Thymus (tissue), 11 donors: ENCODE measurements at regions not wholly inside any gene's neighbourhood (a gene's known extent, or its start where the extent isn't known, plus 50 kb on each side); places are given as distances from the start of the nearest gene placed in this dataset.

Experiments used
- DNase-seq, 9 donors: peaks; one replicate each; pipeline ENCODE4 v3.0.0-alpha.2; 2013; ENCODE audit warnings: low spot score in 9 of 9, low read depth in 6 of 9, missing footprints in 1 of 9
- H3K27ac ChIP-seq, 2 donors: one replicate each; pipeline ENCODE4 v1.5.1; 2013; ENCODE audit warnings: control low read depth in 1 of 2, low read depth in 1 of 2, low read length in 1 of 2, mild to moderate bottlenecking in 1 of 2, moderate library complexity in 1 of 2
- H3K27me3 ChIP-seq, 2 donors: one replicate each; pipeline ENCODE4 v1.5.1; 2013; ENCODE audit warnings: low read length in 1 of 2; ENCODE audit not compliant: control insufficient read depth in 2 of 2, insufficient read depth in 1 of 2
- H3K36me3 ChIP-seq, 2 donors: one replicate each; pipeline ENCODE4 v1.5.1; 2013; ENCODE audit warnings: low read length in 1 of 2, mild to moderate bottlenecking in 1 of 2, moderate library complexity in 1 of 2; ENCODE audit not compliant: control insufficient read depth in 2 of 2, insufficient read depth in 2 of 2
- H3K4me1 ChIP-seq, 2 donors: one replicate each; pipeline ENCODE4 v1.5.1; 2013; ENCODE audit warnings: low read length in 2 of 2; ENCODE audit not compliant: control insufficient read depth in 2 of 2, insufficient read depth in 2 of 2
- H3K4me3 ChIP-seq, 2 donors: one replicate each; pipeline ENCODE4 v1.5.1; 2013; ENCODE audit warnings: low read length in 2 of 2, control low read depth in 1 of 2, mild to moderate bottlenecking in 1 of 2
- H3K9me3 ChIP-seq, 2 donors: one replicate each; pipeline ENCODE4 v1.5.1; 2013; ENCODE audit warnings: low read length in 1 of 2, mild to moderate bottlenecking in 1 of 2; ENCODE audit not compliant: control insufficient read depth in 2 of 2, insufficient read depth in 1 of 2
- WGBS: extraction: QIAGEN DNeasy Blood & Tissue Kit; methylation state at CpG from one replicate; pipeline ENCODE4 v1.1.7; 2013; 5-methylcytosine and 5-hydroxymethylcytosine counted together
- donor health status: healthy.

GRCh38 chr3:21138085-21138484, 612.9 kb downstream of the ZNF385D start:
- DNase-seq: no peak
- Histone ChIP-seq H3K9me3 (no peaks in the 10 kb centered on the region), H3K4me3 (no peak overlapping the region), H3K4me1 (no peaks in the 10 kb centered on the region), H3K27me3 (no peaks in the 10 kb centered on the region), H3K27ac (no peak overlapping the region), H3K36me3 (no peaks in the 10 kb centered on the region)
- 76% methylated on average over 2 of the region's 2 CpGs for WGBS

GRCh38 chr3:21132896-21133295, 618.1 kb downstream of the ZNF385D start:
- no peaks in the 10 kb centered on the region for H3K27me3 ChIP-seq
- no peak overlapping the region for H3K27ac ChIP-seq
- H3K9me3 ChIP-seq: no peaks in the 10 kb centered on the region
- no peak overlapping the region for H3K4me3 ChIP-seq
- H3K4me1 ChIP-seq: no peaks in the 10 kb centered on the region
- no peaks in the 10 kb centered on the region for H3K36me3 ChIP-seq
- no peak for DNase-seq

- DNase-seq: no peak
- no peaks in the 10 kb centered on the region for H3K4me1 ChIP-seq
- 92% methylated on average over 2 of the region's 2 CpGs for WGBS
- H3K9me3 ChIP-seq: peaks cover 0 to 22% of the 10 kb centered on the region in 2 donors
- H3K36me3 ChIP-seq: no peaks in the 10 kb centered on the region
- no peak overlapping the region for H3K4me3 ChIP-seq
- H3K27ac ChIP-seq: no peak overlapping the region
- no peaks in the 10 kb centered on the region for H3K27me3 ChIP-seq
Observed at GRCh38 chr3:21120826-21121225, 630.2 kb downstream of the ZNF385D start.

- DNase-seq: no peak
- Histone ChIP-seq H3K27me3 (no peaks in the 10 kb centered on the region), H3K4me1 (no peaks in the 10 kb centered on the region), H3K9me3 (peaks cover 0 to 10% of the 10 kb centered on the region in 2 donors), H3K27ac (no peak overlapping the region), H3K4me3 (no peak overlapping the region), H3K36me3 (no peaks in the 10 kb centered on the region)
- 92% methylated on average over 1 of the region's 1 CpG for WGBS
Observed at GRCh38 chr3:21117370-21117769, 633.6 kb downstream of the ZNF385D start.

GRCh38 chr3:21109056-21109455, 642.0 kb downstream of the ZNF385D start:
- 75% methylated on average over 3 of the region's 3 CpGs for WGBS
- no peak for DNase-seq
- Histone ChIP-seq H3K9me3 (peaks cover 0 to 11% of the 10 kb centered on the region in 2 donors), H3K4me1 (no peaks in the 10 kb centered on the region), H3K27me3 (no peaks in the 10 kb centered on the region), H3K36me3 (no peaks in the 10 kb centered on the region), H3K4me3 (no peak overlapping the region), H3K27ac (no peak overlapping the region)

- H3K27ac ChIP-seq: no peak overlapping the region
- H3K36me3 ChIP-seq: no peaks in the 10 kb centered on the region
- peaks cover 0 to 11% of the 10 kb centered on the region in 2 donors for H3K9me3 ChIP-seq
- DNase-seq: no peak
- H3K4me1 ChIP-seq: no peaks in the 10 kb centered on the region
- 100% methylated on average over 1 of the region's 1 CpG for WGBS
- H3K27me3 ChIP-seq: no peaks in the 10 kb centered on the region
- H3K4me3 ChIP-seq: no peak overlapping the region
Observed at GRCh38 chr3:21105784-21106183, 645.2 kb downstream of the ZNF385D start.

GRCh38 chr3:21100656-21101359, 650.2 kb downstream of the ZNF385D start:
- H3K9me3 ChIP-seq: peaks cover 0 to 4% of the 10 kb centered on the region in 2 donors
- no peaks in the 10 kb centered on the region for H3K36me3 ChIP-seq
- WGBS: 90% methylated on average over 6 of the region's 6 CpGs
- H3K4me3 ChIP-seq: no peak overlapping the region
- H3K27me3 ChIP-seq: no peaks in the 10 kb centered on the region
- H3K27ac ChIP-seq: no peak overlapping the region
- H3K4me1 ChIP-seq: no peaks in the 10 kb centered on the region
- no peak for DNase-seq

GRCh38 chr3:21094686-21095085, 656.3 kb downstream of the ZNF385D start:
- no peaks in the 10 kb centered on the region for H3K27me3 ChIP-seq
- H3K9me3 ChIP-seq: no peaks in the 10 kb centered on the region
- WGBS: 93% methylated on average over 2 of the region's 2 CpGs
- no peaks in the 10 kb centered on the region for H3K4me1 ChIP-seq
- no peak for DNase-seq
- no peak overlapping the region for H3K4me3 ChIP-seq
- H3K36me3 ChIP-seq: no peaks in the 10 kb centered on the region
- no peak overlapping the region for H3K27ac ChIP-seq

- DNase-seq: no peak
- H3K4me1 ChIP-seq: no peaks in the 10 kb centered on the region
- no peaks in the 10 kb centered on the region for H3K9me3 ChIP-seq
- H3K4me3 ChIP-seq: no peak overlapping the region
- 93% methylated on average over 1 of the region's 1 CpG for WGBS
- H3K27me3 ChIP-seq: no peaks in the 10 kb centered on the region
- no peaks in the 10 kb centered on the region for H3K36me3 ChIP-seq
- H3K27ac ChIP-seq: no peak overlapping the region
Observed at GRCh38 chr3:21073561-21073960, 677.4 kb downstream of the ZNF385D start.
